GM21723 (cell line): ENCODE measurements at regions not wholly inside any gene's neighbourhood (a gene's known extent, or its start where the extent isn't known, plus 50 kb on each side); places are given as distances from the start of the nearest gene placed in this dataset.
"Not testable (repeated sequence)": the region's sequence is repeated elsewhere in the genome, so short reads cannot be mapped to it uniquely, and the experiment has no call there.

Source experiments
- ATAC-seq: cut with Tn5 transposase; IDR thresholded peaks from one replicate; pipeline ENCODE4 v1.9.1; 2021; ENCODE audit warnings: mild to moderate bottlenecking, moderate library complexity; ENCODE audit not compliant: unreplicated experiment

- ATAC-seq, result no peak
Measured at GRCh38 chr4:188911199-188911598, 772.0 kb downstream of the TRIML1 start.

GRCh38 chr4:188911707-188912106, 772.5 kb downstream of the TRIML1 start:
- no peak for ATAC-seq

GRCh38 chr4:188915175-188915574, 775.9 kb downstream of the TRIML1 start:
- ATAC-seq, result no peak

- ATAC-seq, result no peak
Measured at GRCh38 chr4:188918787-188919186, 779.5 kb downstream of the TRIML1 start.

GRCh38 chr4:188930822-188931221, 791.6 kb downstream of the TRIML1 start:
- ATAC-seq, result no peak

GRCh38 chr4:188934320-188934962, 795.2 kb downstream of the TRIML1 start:
- ATAC-seq, result no peak

GRCh38 chr4:188941524-188942119, 802.4 kb downstream of the TRIML1 start:
- no peak for ATAC-seq

- no peak for ATAC-seq
Measured at GRCh38 chr4:188942606-188943005, 803.4 kb downstream of the TRIML1 start.

- no peak for ATAC-seq
Measured at GRCh38 chr4:188949596-188949995, 810.4 kb downstream of the TRIML1 start.

- ATAC-seq, result no peak
Measured at GRCh38 chr4:188955066-188955465, 815.8 kb downstream of the TRIML1 start.

GRCh38 chr4:188956566-188956965, 817.3 kb downstream of the TRIML1 start:
- no peak for ATAC-seq

- no peak for ATAC-seq
Measured at GRCh38 chr4:188958346-188958745, 819.1 kb downstream of the TRIML1 start.

GRCh38 chr4:188959424-188959823, 820.2 kb downstream of the TRIML1 start:
- no peak for ATAC-seq

GRCh38 chr4:188960411-188961093, 821.3 kb downstream of the TRIML1 start:
- no peak for ATAC-seq

- no peak for ATAC-seq
Measured at GRCh38 chr4:188971125-188971524, 831.9 kb downstream of the TRIML1 start.

- ATAC-seq, result no peak
Measured at GRCh38 chr4:188975271-188975670, 836.0 kb downstream of the TRIML1 start.

GRCh38 chr4:188976644-188977115, 837.4 kb downstream of the TRIML1 start:
- ATAC-seq, result no peak

GRCh38 chr4:188977232-188977631, 838.0 kb downstream of the TRIML1 start:
- not testable (repeated sequence) for ATAC-seq

GRCh38 chr4:188984518-188984917, 845.3 kb downstream of the TRIML1 start:
- ATAC-seq, result no peak

GRCh38 chr4:188986271-188986689, 847.0 kb downstream of the TRIML1 start:
- ATAC-seq, result no peak

GRCh38 chr4:188987011-188987410, 847.8 kb downstream of the TRIML1 start:
- ATAC-seq, result no peak

GRCh38 chr4:188988131-188988530, 848.9 kb downstream of the TRIML1 start:
- ATAC-seq, result no peak
